IMR-90 (cell line): ENCODE measurements at regions not wholly inside any gene's neighbourhood (a gene's known extent, or its start where the extent isn't known, plus 50 kb on each side); places are given as distances from the start of the nearest gene placed in this dataset.

Source experiments
- ATAC-seq: fragments of 200-7000 bp; cut with Tn5 transposase; 2 replicates; pipeline ENCODE4 v1.9.1; 2020; ENCODE audit warnings: low read depth, mild to moderate bottlenecking, moderate library complexity
- BruUV-seq: library from RNA; stranded (reverse); fragments of 400-500 nt; replicated peaks from 2 replicates; lab custom pipeline; 2021; lab: Mats Ljungman, UMichigan
- CTCF ChIA-PET: fragments of 300-600 bp; formaldehyde crosslinking; extraction: SDS; loops from one replicate; lab custom pipeline; 2021; ENCODE audit warnings: antibody characterized with exemption; lab: Yijun Ruan, JAX
- POLR2A ChIA-PET: fragments of 300-600 bp; sonication (Branson Sonifier 250); formaldehyde crosslinking; loops from one replicate; lab custom pipeline; 2022; ENCODE audit warnings: antibody characterized with exemption; ENCODE audit not compliant: unreplicated experiment; lab: Charles Lee
- DNase-seq: peaks from one replicate; pipeline ENCODE4 v3.0.0; 2013
- H2AFZ ChIP-seq: replicated peaks from 2 replicates; pipeline ENCODE3; 2013; ENCODE audit warnings: low read length, mild to moderate bottlenecking; ENCODE audit not compliant: poor library complexity
- H2AK5ac ChIP-seq: 2 replicates; pipeline ENCODE4 v1.6.1; 2013; ENCODE audit warnings: low read depth, low read length, inconsistent platforms
- H2AK9ac ChIP-seq: replicated peaks from 2 replicates; pipeline ENCODE3; 2013; ENCODE audit warnings: mild to moderate bottlenecking, low read depth, low read length, moderate library complexity; ENCODE audit not compliant: poor library complexity
- H2BK120ac ChIP-seq: 2 replicates; pipeline ENCODE4 v1.6.1; 2013; ENCODE audit warnings: low read depth, low read length, inconsistent platforms
- H2BK15ac ChIP-seq: 3 replicates; pipeline ENCODE4 v1.6.1; 2013; ENCODE audit warnings: low read depth, low read length, inconsistent platforms
- H2BK20ac ChIP-seq: 2 replicates; pipeline ENCODE4 v1.6.1; 2013; ENCODE audit warnings: low read depth, mild to moderate bottlenecking, inconsistent platforms, low read length, moderate library complexity
- H2BK5ac ChIP-seq: 2 replicates; pipeline ENCODE4 v1.6.1; 2013; ENCODE audit warnings: mild to moderate bottlenecking, low read depth, low read length, inconsistent platforms; ENCODE audit not compliant: poor library complexity, severe bottlenecking
- H3K14ac ChIP-seq: replicated peaks from 2 replicates; pipeline ENCODE4 v1.6.1; 2013; ENCODE audit warnings: low read depth, low read length, inconsistent platforms
- H3K18ac ChIP-seq: 2 replicates; pipeline ENCODE4 v1.6.1; 2013; ENCODE audit warnings: low read depth, low read length, control low read depth
- H3K23ac ChIP-seq: 2 replicates; pipeline ENCODE4 v1.6.1; 2013; ENCODE audit warnings: low read depth, low read length, inconsistent platforms
- H3K27ac ChIP-seq: 2 replicates; pipeline ENCODE4 v1.5.1; 2013; ENCODE audit warnings: mild to moderate bottlenecking, control low read depth, low read length; ENCODE audit not compliant: insufficient read depth
- H3K27me3 ChIP-seq: 2 replicates; pipeline ENCODE4 v1.6.1; 2013; ENCODE audit warnings: low read length; ENCODE audit not compliant: control insufficient read depth, insufficient read depth
- H3K36me3 ChIP-seq: 2 replicates; pipeline ENCODE4 v1.6.1; 2013; ENCODE audit warnings: low read length, mixed read lengths; ENCODE audit not compliant: control insufficient read depth, insufficient read depth
- H3K4ac ChIP-seq: 2 replicates; pipeline ENCODE4 v1.6.1; 2013; ENCODE audit warnings: low read depth, low read length, inconsistent platforms
- H3K4me1 ChIP-seq: 2 replicates; pipeline ENCODE4 v1.6.1; 2013; ENCODE audit warnings: low read length, mixed read lengths; ENCODE audit not compliant: control insufficient read depth, insufficient read depth
- H3K4me2 ChIP-seq: 2 replicates; pipeline ENCODE4 v1.6.1; 2013; ENCODE audit warnings: low read depth, mild to moderate bottlenecking, control low read depth, low read length, moderate library complexity
- H3K4me3 ChIP-seq: 2 replicates; pipeline ENCODE4 v1.5.1; 2013; ENCODE audit warnings: low read depth, mild to moderate bottlenecking, control low read depth, low read length, moderate library complexity; ENCODE audit not compliant: insufficient read depth
- H3K56ac ChIP-seq: 2 replicates; pipeline ENCODE4 v1.6.1; 2013; ENCODE audit warnings: low read length, inconsistent platforms; ENCODE audit not compliant: insufficient read depth; ENCODE audit errors: extremely low read depth
- H3K79me1 ChIP-seq, 2 experiments: 2 replicates each; pipeline ENCODE4 v1.6.1; 2013; ENCODE audit warnings: low read length in 2 of 2, inconsistent platforms in 1 of 2, low read depth in 1 of 2
- H3K9ac ChIP-seq: 2 replicates; pipeline ENCODE4 v1.6.1; 2013; ENCODE audit warnings: low read depth, low read length, control low read depth
- H3K9me1 ChIP-seq: 2 replicates; pipeline ENCODE4 v1.6.1; 2013; ENCODE audit warnings: low read length, inconsistent platforms; ENCODE audit not compliant: insufficient read depth
- H3K9me3 ChIP-seq: 2 replicates; pipeline ENCODE4 v1.6.1; 2013; ENCODE audit warnings: low read length; ENCODE audit not compliant: control insufficient read depth, insufficient read depth
- H4K20me1 ChIP-seq: 2 replicates; pipeline ENCODE4 v1.6.1; 2013; ENCODE audit warnings: low read length, inconsistent platforms; ENCODE audit not compliant: insufficient read depth
- H4K5ac ChIP-seq: 2 replicates; pipeline ENCODE4 v1.6.1; 2013; ENCODE audit warnings: mild to moderate bottlenecking, low read depth, low read length, control low read depth
- H4K8ac ChIP-seq, 2 experiments: 2 replicates each; pipeline ENCODE4 v1.6.1; 2013; ENCODE audit warnings: low read depth in 2 of 2, low read length in 2 of 2, control low read depth in 1 of 2, inconsistent platforms in 1 of 2
- H4K91ac ChIP-seq: 2 replicates; pipeline ENCODE4 v1.6.1; 2013; ENCODE audit warnings: low read depth, low read length, inconsistent platforms; ENCODE audit not compliant: insufficient read depth
- BHLHE40 ChIP-seq: fragments of 150-350 bp; IDR thresholded peaks from 2 replicates; pipeline ENCODE4 v1.6.1; 2016; ENCODE audit warnings: mild to moderate bottlenecking, low read depth, low read length
- CEBPB ChIP-seq: IDR thresholded peaks from 2 replicates; pipeline ENCODE4 v1.6.1; 2012; ENCODE audit warnings: low read depth, low read length, improper control_type of control experiment
- CHD1 ChIP-seq: IDR thresholded peaks from 2 replicates; pipeline ENCODE4 v1.6.1; 2012; ENCODE audit warnings: low read depth, low read length, improper control_type of control experiment
- CTCF ChIP-seq: conservative IDR thresholded peaks from 2 replicates; pipeline ENCODE4 v1.5.1; 2012; ENCODE audit warnings: mild to moderate bottlenecking, low read depth, low read length, improper control_type of control experiment
- ELK1 ChIP-seq: fragments of 150-350 bp; IDR thresholded peaks from 2 replicates; pipeline ENCODE4 v1.6.1; 2016; ENCODE audit warnings: low read depth, mild to moderate bottlenecking, low read length, moderate library complexity, borderline replicate concordance
- FOS ChIP-seq: fragments of 150-350 bp; IDR thresholded peaks from 2 replicates; pipeline ENCODE4 v1.6.1; 2016; ENCODE audit warnings: low read depth, low read length
- MAFK ChIP-seq: IDR thresholded peaks from 2 replicates; pipeline ENCODE4 v1.6.1; 2012; ENCODE audit warnings: low read depth, low read length, improper control_type of control experiment
- MAZ ChIP-seq: IDR thresholded peaks from 2 replicates; pipeline ENCODE4 v1.6.1; 2012; ENCODE audit warnings: low read depth, mild to moderate bottlenecking, low read length, improper control_type of control experiment, moderate library complexity, borderline replicate concordance
- MXI1 ChIP-seq: IDR thresholded peaks from 2 replicates; pipeline ENCODE4 v1.6.1; 2012; ENCODE audit warnings: low read depth, mild to moderate bottlenecking, low read length, moderate library complexity, borderline replicate concordance
- NFE2L2 ChIP-seq: fragments of 150-350 bp; IDR thresholded peaks from 2 replicates; pipeline ENCODE4 v1.6.1; 2016; ENCODE audit warnings: low read depth, mild to moderate bottlenecking, low read length
- RAD21 ChIP-seq: IDR thresholded peaks from 2 replicates; pipeline ENCODE4 v1.6.1; 2012; ENCODE audit warnings: low read length, improper control_type of control experiment
- RCOR1 ChIP-seq: IDR thresholded peaks from 2 replicates; pipeline ENCODE4 v1.6.1; 2012; ENCODE audit warnings: mild to moderate bottlenecking, low read length, improper control_type of control experiment; ENCODE audit not compliant: insufficient replicate concordance
- RFX5 ChIP-seq: IDR thresholded peaks from 2 replicates; pipeline ENCODE4 v1.8.0; 2012; ENCODE audit warnings: low read depth, mild to moderate bottlenecking, low read length, moderate library complexity
- SMC3 ChIP-seq: fragments of 150-350 bp; IDR thresholded peaks from 2 replicates; pipeline ENCODE4 v1.6.1; 2016; ENCODE audit warnings: low read depth, mild to moderate bottlenecking, antibody characterized with exemption, low read length, moderate library complexity
- USF2 ChIP-seq: fragments of 150-350 bp; IDR thresholded peaks from 2 replicates; pipeline ENCODE4 v1.6.1; 2017; ENCODE audit warnings: mild to moderate bottlenecking, antibody characterized with exemption, low read length, low read depth
- WGBS, 2 experiments: methylation state at CpG; one replicate each; pipeline versions ENCODE4 v1.1.5 to v1.1.7; 2013; ENCODE audit warnings: missing lambda C conversion rate in 2 of 2; ENCODE audit not compliant: insufficient read length in 1 of 2; ENCODE audit errors: extremely low coverage in 2 of 2; 5-methylcytosine and 5-hydroxymethylcytosine counted together
- dilution Hi-C: fragments of 300-500 bp; cut with HindIII; formaldehyde crosslinking; loops from one replicate; pipeline ENCODE4 v1.14.3; 2018; ENCODE audit warnings: low sequenced_read_pairs; ENCODE audit not compliant: unreplicated experiment
- in situ Hi-C: fragments of 300-500 bp; cut with MboI; formaldehyde crosslinking; loops from 3 replicates; pipeline ENCODE4 v1.14.3; 2019; ENCODE audit warnings: low sequenced_read_pairs, inconsistent platforms, mixed read lengths
- intact Hi-C: fragments of 100-400 bp; cut with micrococcal nuclease; formaldehyde crosslinking; loops from 2 replicates; pipeline ENCODE4 v1.10.0; 2022

- no peak for ATAC-seq
- no peaks in the 10 kb centered on the region for H3K79me1 ChIP-seq
- dilution Hi-C loops = no loop called here
- TF ChIP-seq USF2 (no peak), CTCF (no peak), ELK1 (no peak), RFX5 (no peak), SMC3 (no peak), CEBPB (no peak), RCOR1 (no peak), BHLHE40 (no peak), RAD21 (no peak), FOS (no peak), MXI1 (no peak), MAFK (no peak), NFE2L2 (no peak), CHD1 (no peak), MAZ (no peak)
Observed at GRCh38 chr5:82720213-82721086, 356.7 kb downstream of the TMEM167A start.

More at GRCh38 chr5:82720213-82721086, 356.7 kb downstream of the TMEM167A start:
- no peak overlapping the region for H3K18ac ChIP-seq
- no peaks in the 10 kb centered on the region for H3K36me3 ChIP-seq
- intact Hi-C loops = no loop called here
- H3K4me3 ChIP-seq = no peak overlapping the region
- H2AK9ac ChIP-seq = no peak overlapping the region
- no TSS peak for BruUV-seq
- no peak overlapping the region for H3K9ac ChIP-seq
- H2BK120ac ChIP-seq = no peak overlapping the region
- no peak overlapping the region for H3K27ac ChIP-seq
- ChIA-PET CTCF (no interaction called here), POLR2A (no interaction called here)
- no peak overlapping the region for H2BK15ac ChIP-seq
- no peak overlapping the region for H2AFZ ChIP-seq
- H3K9me3 ChIP-seq = no peaks in the 10 kb centered on the region
- H4K5ac ChIP-seq = no peak overlapping the region
- H3K56ac ChIP-seq = no peak overlapping the region
- no peaks in the 10 kb centered on the region for H4K20me1 ChIP-seq
- in situ Hi-C loops = no loop called here
- no peak overlapping the region for H3K23ac ChIP-seq
- no peak overlapping the region for H3K14ac ChIP-seq
- H4K8ac ChIP-seq = no peak overlapping the region
- no peak overlapping the region for H2AK5ac ChIP-seq
- no peak overlapping the region for H3K4ac ChIP-seq
- no peak for DNase-seq
- H2BK20ac ChIP-seq = no peak overlapping the region
- H2BK5ac ChIP-seq = no peak overlapping the region
- H3K9me1 ChIP-seq = no peaks in the 10 kb centered on the region
- no peak overlapping the region for H3K4me2 ChIP-seq
- H3K4me1 ChIP-seq = no peaks in the 10 kb centered on the region
- H3K27me3 ChIP-seq = no peaks in the 10 kb centered on the region; the same call in 1 of the 2 replicates
- WGBS, 2 experiments = 94% methylated on average over 3 of the region's 6 CpGs; no CpG with 5 or more reads in 1 of the 2 experiments
- H4K91ac ChIP-seq = no peak overlapping the region
